Osteocyte (in vitro differentiated cells): ENCODE measurements at regions not wholly inside any gene's neighbourhood (a gene's known extent, or its start where the extent isn't known, plus 50 kb on each side); places are given as distances from the start of the nearest gene placed in this dataset.

ENCODE experiments used
- DNase-seq: peaks from one replicate; pipeline ENCODE4 v3.0.0; 2021; ENCODE audit warnings: mixed read lengths; ENCODE audit not compliant: unreplicated experiment; ENCODE audit errors: extremely low spot score
- H3K27ac Mint-ChIP-seq: one replicate; pipeline ENCODE4 v1.8.0; 2021; ENCODE audit warnings: mild to moderate bottlenecking, mixed read lengths; ENCODE audit not compliant: unreplicated experiment
- H3K27me3 Mint-ChIP-seq: one replicate; pipeline ENCODE4 v1.8.0; 2021; ENCODE audit warnings: mixed read lengths; ENCODE audit not compliant: unreplicated experiment
- H3K36me3 Mint-ChIP-seq: one replicate; pipeline ENCODE4 v1.8.0; 2021; ENCODE audit warnings: mixed read lengths; ENCODE audit not compliant: unreplicated experiment
- H3K4me1 Mint-ChIP-seq: one replicate; pipeline ENCODE4 v1.8.0; 2021; ENCODE audit warnings: mixed read lengths; ENCODE audit not compliant: unreplicated experiment
- H3K4me3 Mint-ChIP-seq: one replicate; pipeline ENCODE4 v1.8.0; 2021; ENCODE audit warnings: mild to moderate bottlenecking, moderate library complexity, mixed read lengths; ENCODE audit not compliant: unreplicated experiment
- H3K9me3 Mint-ChIP-seq: one replicate; pipeline ENCODE4 v1.8.0; 2021; ENCODE audit warnings: mixed read lengths; ENCODE audit not compliant: unreplicated experiment
- TF ChIP-seq, protein P1 (sequence below): fragments of 200-600 bp; sonication (generic); IDR thresholded peaks from 2 replicates; pipeline ENCODE4 v1.5.0; 2021; ENCODE audit warnings: antibody characterized with exemption, mild to moderate bottlenecking, moderate library complexity

- Mint-ChIP-seq H3K4me3 (no peak overlapping the region), H3K4me1 (peaks cover 37% of the 10 kb centered on the region), H3K9me3 (no peaks in the 10 kb centered on the region), H3K27me3 (no peaks in the 10 kb centered on the region), H3K27ac (no peak overlapping the region), H3K36me3 (no peaks in the 10 kb centered on the region)
- TF ChIP-seq, protein P1, sequence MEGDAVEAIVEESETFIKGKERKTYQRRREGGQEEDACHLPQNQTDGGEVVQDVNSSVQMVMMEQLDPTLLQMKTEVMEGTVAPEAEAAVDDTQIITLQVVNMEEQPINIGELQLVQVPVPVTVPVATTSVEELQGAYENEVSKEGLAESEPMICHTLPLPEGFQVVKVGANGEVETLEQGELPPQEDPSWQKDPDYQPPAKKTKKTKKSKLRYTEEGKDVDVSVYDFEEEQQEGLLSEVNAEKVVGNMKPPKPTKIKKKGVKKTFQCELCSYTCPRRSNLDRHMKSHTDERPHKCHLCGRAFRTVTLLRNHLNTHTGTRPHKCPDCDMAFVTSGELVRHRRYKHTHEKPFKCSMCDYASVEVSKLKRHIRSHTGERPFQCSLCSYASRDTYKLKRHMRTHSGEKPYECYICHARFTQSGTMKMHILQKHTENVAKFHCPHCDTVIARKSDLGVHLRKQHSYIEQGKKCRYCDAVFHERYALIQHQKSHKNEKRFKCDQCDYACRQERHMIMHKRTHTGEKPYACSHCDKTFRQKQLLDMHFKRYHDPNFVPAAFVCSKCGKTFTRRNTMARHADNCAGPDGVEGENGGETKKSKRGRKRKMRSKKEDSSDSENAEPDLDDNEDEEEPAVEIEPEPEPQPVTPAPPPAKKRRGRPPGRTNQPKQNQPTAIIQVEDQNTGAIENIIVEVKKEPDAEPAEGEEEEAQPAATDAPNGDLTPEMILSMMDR = no peak
- no peak for DNase-seq
Observed at GRCh38 chr12:65597527-65597926, 226.8 kb upstream of the HMGA2 start.

DNA sequence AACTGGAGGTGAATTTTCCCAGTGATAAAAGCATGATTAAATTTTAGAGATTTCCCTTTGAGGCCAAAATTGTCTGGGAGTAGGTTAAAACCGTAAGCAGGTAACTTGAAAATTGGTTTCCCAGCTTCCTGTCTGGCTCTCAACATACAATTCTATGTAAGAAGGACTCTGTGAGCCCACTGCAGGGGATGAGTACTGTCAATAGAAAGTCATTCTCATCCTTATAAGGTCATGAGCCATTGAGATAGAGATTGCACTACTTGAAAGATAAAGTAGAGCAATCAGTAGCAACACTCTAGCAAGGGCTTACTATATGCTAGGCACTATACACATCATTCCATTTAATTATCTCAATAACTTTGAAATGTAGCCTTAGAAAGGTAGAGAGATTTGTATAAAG, 225.6 kb upstream of the HMGA2 start:
- H3K36me3 Mint-ChIP-seq = no peaks in the 10 kb centered on the region
- no peak overlapping the region for H3K27ac Mint-ChIP-seq
- H3K4me3 Mint-ChIP-seq = no peak overlapping the region
- DNase-seq = no peak
- TF ChIP-seq, protein P1 = no peak
- H3K4me1 Mint-ChIP-seq = peaks cover 39% of the 10 kb centered on the region
- no peaks in the 10 kb centered on the region for H3K27me3 Mint-ChIP-seq
- H3K9me3 Mint-ChIP-seq = no peaks in the 10 kb centered on the region

DNA sequence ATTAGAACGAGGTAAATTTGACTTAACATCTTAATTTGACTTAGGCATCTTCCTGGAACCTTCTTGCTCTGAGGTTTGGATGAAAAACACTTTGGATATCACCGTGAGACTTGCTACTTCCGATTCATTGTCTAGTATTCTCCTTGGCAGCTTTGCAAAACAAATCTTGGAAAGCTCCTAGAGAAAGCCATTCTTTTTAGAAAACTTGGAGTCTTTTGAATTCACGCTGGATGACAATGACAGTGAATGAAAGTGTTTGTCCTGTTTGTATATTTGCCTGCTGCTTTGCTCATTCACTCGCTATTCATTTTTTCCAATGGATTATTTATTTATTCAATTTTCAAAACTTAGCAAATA, 222.1 kb upstream of the HMGA2 start:
- no peak for DNase-seq
- H3K9me3 Mint-ChIP-seq = no peaks in the 10 kb centered on the region
- no peaks in the 10 kb centered on the region for H3K36me3 Mint-ChIP-seq
- TF ChIP-seq, protein P1 = no peak
- peak overlapping the region; percentile 64 for H3K4me3 Mint-ChIP-seq
- H3K27ac Mint-ChIP-seq = peak overlapping the region; percentile 88
- H3K4me1 Mint-ChIP-seq = peaks cover 56% of the 10 kb centered on the region
- H3K27me3 Mint-ChIP-seq = no peaks in the 10 kb centered on the region

- peak overlapping the region; percentile 64 for H3K4me3 Mint-ChIP-seq
- H3K27me3 Mint-ChIP-seq = no peaks in the 10 kb centered on the region
- H3K9me3 Mint-ChIP-seq = peaks cover 2% of the 10 kb centered on the region
- H3K27ac Mint-ChIP-seq = peak overlapping the region; percentile 88
- DNase-seq = peak; percentile 90
- peaks cover 61% of the 10 kb centered on the region for H3K4me1 Mint-ChIP-seq
- TF ChIP-seq, protein P1 = peak; percentile 79
- H3K36me3 Mint-ChIP-seq = no peaks in the 10 kb centered on the region
Observed at GRCh38 chr12:65602610-65603295, 221.5 kb upstream of the HMGA2 start.

- DNase-seq = no peak
- TF ChIP-seq, protein P1 = no peak
- Mint-ChIP-seq H3K4me3 (peak overlapping the region; percentile 64), H3K27me3 (no peaks in the 10 kb centered on the region), H3K36me3 (no peaks in the 10 kb centered on the region), H3K9me3 (peaks cover 4% of the 10 kb centered on the region), H3K27ac (peak overlapping the region; percentile 88), H3K4me1 (peaks cover 69% of the 10 kb centered on the region)
Observed at GRCh38 chr12:65603438-65604351, 220.6 kb upstream of the HMGA2 start.
